Activated T-cell treated with anti-CD3 and anti-CD28 coated beads, Interleukin-2, amount 50 U/mL, for 4 hours (primary cell): ENCODE measurements at regions not wholly inside any gene's neighbourhood (a gene's known extent, or its start where the extent isn't known, plus 50 kb on each side); places are given as distances from the start of the nearest gene placed in this dataset.

Experiments used
- ATAC-seq, 2 donors: fragments of 200-7000 bp; cut with Tn5 transposase; one replicate each; pipeline ENCODE4 v1.10.0; 2021
- DNase-seq: peaks from one replicate; pipeline ENCODE4 v3.0.0-alpha.2; 2020
- H3K27me3 Mint-ChIP-seq: one replicate; pipeline ENCODE4 v1.8.0; 2021; ENCODE audit warnings: low read depth, mixed read lengths
- H3K36me3 Mint-ChIP-seq: one replicate; pipeline ENCODE4 v1.8.0; 2022; ENCODE audit warnings: mixed read lengths; ENCODE audit not compliant: insufficient read depth
- H3K4me1 Mint-ChIP-seq: one replicate; pipeline ENCODE4 v1.8.0; 2021; ENCODE audit warnings: low read depth, mixed read lengths
- H3K4me3 Mint-ChIP-seq: one replicate; pipeline ENCODE4 v1.8.0; 2021; ENCODE audit warnings: mild to moderate bottlenecking, moderate library complexity, mixed read lengths
- H3K9me3 Mint-ChIP-seq: one replicate; pipeline ENCODE4 v1.8.0; 2021; ENCODE audit warnings: mixed read lengths

GRCh38 chr6:9986273-9986672, 428.6 kb downstream of the TFAP2A start:
- no peak for ATAC-seq
- no peaks in the 10 kb centered on the region for H3K27me3 Mint-ChIP-seq

DNA sequence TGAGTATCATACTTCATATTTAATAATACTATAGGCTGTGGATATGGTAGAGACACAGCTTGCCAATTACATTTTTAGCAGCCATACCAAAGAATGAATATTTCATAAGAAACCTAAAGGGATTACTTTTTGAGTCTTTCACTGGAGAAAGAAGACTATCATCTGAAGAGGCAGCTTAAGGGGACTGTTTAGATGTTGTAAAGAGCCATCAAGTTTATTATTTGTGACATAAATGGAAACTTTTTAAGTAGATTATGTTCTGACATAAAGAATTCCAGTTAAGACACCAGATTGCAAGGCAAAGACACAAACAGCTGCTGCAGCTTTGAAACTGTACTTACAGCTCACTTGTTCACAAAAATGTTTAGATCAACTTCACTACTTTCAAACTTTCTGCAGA, 429.4 kb downstream of the TFAP2A start:
- Mint-ChIP-seq H3K27me3 (no peaks in the 10 kb centered on the region), H3K9me3 (peaks cover 19% of the 10 kb centered on the region), H3K36me3 (no peaks in the 10 kb centered on the region), H3K4me3 (no peak overlapping the region), H3K4me1 (no peaks in the 10 kb centered on the region)
- ATAC-seq, result no peak
- no peak for DNase-seq

More at GRCh38 chr6:9986273-9986672, 428.6 kb downstream of the TFAP2A start:
- Mint-ChIP-seq H3K4me1 (no peaks in the 10 kb centered on the region), H3K4me3 (no peak overlapping the region), H3K36me3 (no peaks in the 10 kb centered on the region), H3K9me3 (peaks cover 19% of the 10 kb centered on the region)
- DNase-seq, result no peak

DNA sequence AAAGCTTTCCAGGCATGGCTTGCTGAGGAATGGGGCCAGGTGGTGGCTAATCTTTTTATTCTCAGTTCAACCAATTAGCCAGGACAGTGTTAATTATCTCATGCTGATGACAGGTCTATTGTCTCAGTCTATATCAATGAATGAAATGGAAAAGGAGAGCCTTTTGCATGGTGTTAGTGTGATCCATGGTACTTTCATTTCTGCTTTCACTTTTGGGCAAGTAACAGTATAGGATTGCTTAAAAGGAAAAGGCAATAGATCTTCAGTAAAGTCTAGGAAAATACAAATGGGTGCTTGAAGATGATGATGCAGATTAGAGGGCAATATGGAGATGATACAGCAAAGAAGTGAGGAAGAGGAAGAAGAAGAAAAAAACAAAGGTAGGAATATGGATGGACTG, 430.3 kb downstream of the TFAP2A start:
- Mint-ChIP-seq H3K27me3 (no peaks in the 10 kb centered on the region), H3K36me3 (no peaks in the 10 kb centered on the region), H3K4me1 (no peaks in the 10 kb centered on the region), H3K9me3 (peaks cover 19% of the 10 kb centered on the region), H3K4me3 (no peak overlapping the region)
- ATAC-seq, result no peak
- no peak for DNase-seq

GRCh38 chr6:9983168-9983567, 431.7 kb downstream of the TFAP2A start:
- ATAC-seq (no peak), DNase-seq (no peak)
- no peak overlapping the region for H3K4me3 Mint-ChIP-seq
- no peaks in the 10 kb centered on the region for H3K4me1 Mint-ChIP-seq
- no peaks in the 10 kb centered on the region for H3K27me3 Mint-ChIP-seq
- no peaks in the 10 kb centered on the region for H3K36me3 Mint-ChIP-seq
- H3K9me3 Mint-ChIP-seq, result peaks cover 12% of the 10 kb centered on the region

DNA sequence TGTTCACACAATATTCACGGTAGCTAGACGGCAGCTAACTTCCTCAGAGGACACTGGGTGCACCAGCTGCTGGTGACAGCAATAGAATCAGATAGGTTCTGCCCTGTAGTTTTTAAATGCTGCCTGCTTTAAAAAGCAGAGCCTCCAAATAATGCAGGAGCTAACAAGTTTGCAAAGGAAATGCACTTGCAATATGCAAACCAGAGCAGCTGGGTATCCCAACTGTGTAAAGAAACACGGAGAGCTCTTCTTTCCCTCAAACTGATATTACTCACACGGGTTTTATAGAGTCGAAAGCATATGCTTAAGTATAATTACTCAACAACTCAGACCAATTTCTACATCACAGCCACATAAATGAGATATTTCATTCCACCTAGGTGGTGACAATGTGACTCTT, 432.7 kb downstream of the TFAP2A start:
- no peaks in the 10 kb centered on the region for H3K27me3 Mint-ChIP-seq
- no peaks in the 10 kb centered on the region for H3K4me1 Mint-ChIP-seq
- peaks cover 12% of the 10 kb centered on the region for H3K9me3 Mint-ChIP-seq
- no peaks in the 10 kb centered on the region for H3K36me3 Mint-ChIP-seq
- no peak for DNase-seq
- no peak for ATAC-seq
- H3K4me3 Mint-ChIP-seq, result no peak overlapping the region

GRCh38 chr6:9979996-9980395, 434.9 kb downstream of the TFAP2A start:
- ATAC-seq (no peak), DNase-seq (no peak)
- no peaks in the 10 kb centered on the region for H3K27me3 Mint-ChIP-seq
- peaks cover 12% of the 10 kb centered on the region for H3K9me3 Mint-ChIP-seq
- H3K4me3 Mint-ChIP-seq, result no peak overlapping the region
- no peaks in the 10 kb centered on the region for H3K36me3 Mint-ChIP-seq
- H3K4me1 Mint-ChIP-seq, result no peaks in the 10 kb centered on the region

DNA sequence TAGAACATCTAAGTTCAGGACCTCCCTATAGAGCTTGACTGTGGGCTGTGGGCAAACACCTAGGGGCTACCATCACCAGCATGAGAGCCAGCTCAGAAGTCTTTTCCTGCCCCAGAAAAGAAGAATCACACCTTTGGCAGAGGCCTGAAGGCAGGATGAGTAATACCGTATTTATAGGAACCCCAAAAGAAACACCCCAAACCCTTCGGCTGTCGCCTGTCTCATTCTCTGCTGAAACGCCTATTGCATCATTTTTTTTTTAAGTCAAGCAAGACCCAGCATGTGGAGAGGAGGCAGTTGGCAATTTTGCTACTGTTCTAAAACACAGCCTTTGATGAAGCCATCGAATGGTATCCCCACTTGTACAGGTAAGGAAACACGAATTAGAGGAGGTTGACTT, 436.4 kb downstream of the TFAP2A start:
- Mint-ChIP-seq H3K4me3 (no peak overlapping the region), H3K36me3 (no peaks in the 10 kb centered on the region), H3K9me3 (peaks cover 4% of the 10 kb centered on the region), H3K27me3 (no peaks in the 10 kb centered on the region), H3K4me1 (no peaks in the 10 kb centered on the region)
- DNase-seq, result no peak
- ATAC-seq, result no peak

- H3K9me3 Mint-ChIP-seq, result peaks cover 4% of the 10 kb centered on the region
- no peaks in the 10 kb centered on the region for H3K4me1 Mint-ChIP-seq
- no peaks in the 10 kb centered on the region for H3K27me3 Mint-ChIP-seq
- ATAC-seq (no peak), DNase-seq (no peak)
- H3K36me3 Mint-ChIP-seq, result no peaks in the 10 kb centered on the region
- H3K4me3 Mint-ChIP-seq, result no peak overlapping the region
Observed at GRCh38 chr6:9977411-9977810, 437.5 kb downstream of the TFAP2A start.

- no peaks in the 10 kb centered on the region for H3K27me3 Mint-ChIP-seq
- no peak for DNase-seq
Observed at GRCh38 chr6:9961646-9962045, 453.2 kb downstream of the TFAP2A start.

GRCh38 chr6:9957215-9957759, 457.6 kb downstream of the TFAP2A start:
- Mint-ChIP-seq H3K4me3 (no peak overlapping the region), H3K9me3 (peaks cover 9% of the 10 kb centered on the region), H3K4me1 (no peaks in the 10 kb centered on the region), H3K27me3 (no peaks in the 10 kb centered on the region), H3K36me3 (no peaks in the 10 kb centered on the region)
- DNase-seq (no peak), ATAC-seq (no peak)

More at GRCh38 chr6:9961646-9962045, 453.2 kb downstream of the TFAP2A start:
- H3K4me1 Mint-ChIP-seq, result no peaks in the 10 kb centered on the region
- H3K9me3 Mint-ChIP-seq, result peaks cover 11% of the 10 kb centered on the region
- ATAC-seq, result no peak
- no peaks in the 10 kb centered on the region for H3K36me3 Mint-ChIP-seq
- no peak overlapping the region for H3K4me3 Mint-ChIP-seq

DNA sequence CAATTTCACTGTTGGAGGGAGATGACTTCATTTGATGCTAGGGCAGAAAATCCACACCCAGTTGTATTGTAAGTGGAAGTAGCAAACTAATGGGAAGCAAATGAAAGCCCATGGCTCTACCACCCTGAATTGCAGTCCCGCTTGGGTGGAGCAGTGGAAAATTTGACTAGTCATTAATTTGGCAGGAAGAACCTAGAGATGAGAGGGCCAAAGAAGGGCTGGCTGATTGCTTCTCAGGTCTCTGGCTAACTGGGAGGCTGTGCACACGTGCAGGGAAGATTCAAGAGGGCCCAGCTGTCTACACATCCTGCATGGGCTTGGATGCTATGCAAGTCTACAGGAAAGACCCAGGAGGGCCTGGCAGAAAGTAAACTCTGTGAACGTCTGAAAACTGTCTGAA, 466.2 kb downstream of the TFAP2A start:
- Mint-ChIP-seq H3K4me1 (no peaks in the 10 kb centered on the region), H3K27me3 (no peaks in the 10 kb centered on the region)
- ATAC-seq, result no peak

DNA sequence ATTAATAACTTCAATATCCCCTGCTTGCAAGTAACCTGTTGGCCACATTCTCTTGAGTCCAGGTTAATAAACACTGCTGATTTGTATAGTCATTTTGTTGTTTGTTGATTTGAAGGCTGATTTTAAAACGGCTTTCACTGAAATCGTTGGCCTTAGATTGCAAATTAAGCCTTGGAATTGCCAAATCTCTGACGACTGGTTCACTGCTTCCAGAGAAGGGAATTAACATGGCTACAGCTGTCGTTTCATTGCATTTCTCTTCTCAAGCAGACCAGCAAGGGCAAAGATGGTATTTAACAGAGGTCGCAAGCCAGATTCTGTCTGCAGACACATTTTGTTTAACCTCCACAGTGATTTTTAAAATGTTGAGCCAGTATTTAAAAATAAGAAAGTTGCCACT, 470.9 kb downstream of the TFAP2A start:
- H3K9me3 Mint-ChIP-seq, result peaks cover 12% of the 10 kb centered on the region
- no peak overlapping the region for H3K4me3 Mint-ChIP-seq
- DNase-seq (no peak), ATAC-seq (no peak)
- H3K27me3 Mint-ChIP-seq, result no peaks in the 10 kb centered on the region
- H3K4me1 Mint-ChIP-seq, result no peaks in the 10 kb centered on the region
- H3K36me3 Mint-ChIP-seq, result no peaks in the 10 kb centered on the region

More for the DNA sequence above, 466.2 kb downstream of the TFAP2A start:
- no peak overlapping the region for H3K4me3 Mint-ChIP-seq
- no peaks in the 10 kb centered on the region for H3K36me3 Mint-ChIP-seq
- H3K9me3 Mint-ChIP-seq, result peaks cover 13% of the 10 kb centered on the region
- no peak for DNase-seq

- DNase-seq, result no peak
- H3K9me3 Mint-ChIP-seq, result peaks cover 12% of the 10 kb centered on the region
- H3K27me3 Mint-ChIP-seq, result no peaks in the 10 kb centered on the region
- no peaks in the 10 kb centered on the region for H3K36me3 Mint-ChIP-seq
- no peaks in the 10 kb centered on the region for H3K4me1 Mint-ChIP-seq
- ATAC-seq, result no peak
- H3K4me3 Mint-ChIP-seq, result no peak overlapping the region
Observed at GRCh38 chr6:9943026-9943425, 471.8 kb downstream of the TFAP2A start.

DNA sequence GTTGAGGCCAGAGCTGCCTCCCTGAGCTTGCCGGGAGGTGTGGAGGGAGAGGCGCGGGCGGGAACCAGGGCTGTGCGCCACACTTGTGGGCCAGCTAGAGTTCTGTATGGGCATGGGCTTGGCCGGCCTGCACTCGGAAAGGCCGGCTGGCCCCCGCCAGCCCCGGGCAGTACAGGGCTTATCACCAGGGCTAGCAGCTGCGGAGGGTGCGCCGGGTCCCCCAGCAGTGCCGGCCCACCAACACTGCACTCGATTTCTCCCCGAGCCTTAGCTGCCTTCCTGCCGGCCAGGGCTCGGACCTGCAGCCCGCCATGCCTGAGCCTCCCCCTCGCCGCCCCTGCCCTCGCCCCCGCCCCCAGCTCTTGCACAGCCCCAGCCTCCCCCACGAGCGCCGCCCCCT, 472.7 kb downstream of the TFAP2A start:
- Mint-ChIP-seq H3K27me3 (no peaks in the 10 kb centered on the region), H3K4me1 (no peaks in the 10 kb centered on the region), H3K4me3 (no peak overlapping the region), H3K9me3 (peaks cover 7% of the 10 kb centered on the region), H3K36me3 (no peaks in the 10 kb centered on the region)
- DNase-seq (no peak), ATAC-seq (no peak)

DNA sequence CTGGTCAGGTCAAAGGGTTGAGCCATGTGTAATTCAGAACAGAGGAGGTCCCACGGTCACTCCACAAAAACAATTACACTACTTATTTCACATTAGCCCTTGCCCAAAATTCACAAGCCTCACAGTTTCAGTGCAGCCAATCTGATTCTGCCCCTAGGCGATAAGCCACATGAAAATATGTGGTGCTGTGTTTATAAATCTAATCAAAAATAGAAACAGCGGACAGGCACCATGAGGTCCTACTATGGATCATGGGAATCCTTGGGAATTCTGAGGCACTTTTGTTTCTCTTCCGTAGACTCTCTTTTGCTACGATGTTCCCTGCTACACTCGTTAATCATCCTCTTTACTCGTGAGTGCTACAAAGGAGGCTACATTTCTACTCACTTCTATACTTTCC, 476.1 kb downstream of the TFAP2A start:
- Mint-ChIP-seq H3K4me3 (no peak overlapping the region), H3K9me3 (peaks cover 7% of the 10 kb centered on the region), H3K4me1 (no peaks in the 10 kb centered on the region), H3K27me3 (no peaks in the 10 kb centered on the region), H3K36me3 (no peaks in the 10 kb centered on the region)
- DNase-seq (no peak), ATAC-seq (no peak)
